SH-SY5Y (cell line): ENCODE measurements at regions not wholly inside any gene's neighbourhood (a gene's known extent, or its start where the extent isn't known, plus 50 kb on each side); places are given as distances from the start of the nearest gene placed in this dataset.

Experiments used
- GATA2 ChIP-seq: IDR thresholded peaks from 2 replicates; pipeline ENCODE4 v1.6.1; 2011; ENCODE audit warnings: mild to moderate bottlenecking, low read depth, low read length
- GATA3 ChIP-seq: IDR thresholded peaks from 2 replicates; pipeline ENCODE4 v1.6.1; 2011; ENCODE audit warnings: low read depth, mild to moderate bottlenecking, low read length, moderate library complexity

GRCh38 chr5:68576805-68577204 is 361.2 kb downstream of the PIK3R1 start:
- TF ChIP-seq GATA3 (no peak), GATA2 (no peak)
